HG02840 (cell line): ENCODE measurements at regions not wholly inside any gene's neighbourhood (a gene's known extent, or its start where the extent isn't known, plus 50 kb on each side); places are given as distances from the start of the nearest gene placed in this dataset.
"Not testable (repeated sequence)": the region's sequence is repeated elsewhere in the genome, so short reads cannot be mapped to it uniquely, and the experiment has no call there.

Experiments
- ATAC-seq: cut with Tn5 transposase; IDR thresholded peaks from one replicate; pipeline ENCODE4 v1.9.1; 2021; ENCODE audit warnings: mild to moderate bottlenecking, moderate library complexity, moderate number of reproducible peaks; ENCODE audit not compliant: unreplicated experiment, low FRiP score

DNA sequence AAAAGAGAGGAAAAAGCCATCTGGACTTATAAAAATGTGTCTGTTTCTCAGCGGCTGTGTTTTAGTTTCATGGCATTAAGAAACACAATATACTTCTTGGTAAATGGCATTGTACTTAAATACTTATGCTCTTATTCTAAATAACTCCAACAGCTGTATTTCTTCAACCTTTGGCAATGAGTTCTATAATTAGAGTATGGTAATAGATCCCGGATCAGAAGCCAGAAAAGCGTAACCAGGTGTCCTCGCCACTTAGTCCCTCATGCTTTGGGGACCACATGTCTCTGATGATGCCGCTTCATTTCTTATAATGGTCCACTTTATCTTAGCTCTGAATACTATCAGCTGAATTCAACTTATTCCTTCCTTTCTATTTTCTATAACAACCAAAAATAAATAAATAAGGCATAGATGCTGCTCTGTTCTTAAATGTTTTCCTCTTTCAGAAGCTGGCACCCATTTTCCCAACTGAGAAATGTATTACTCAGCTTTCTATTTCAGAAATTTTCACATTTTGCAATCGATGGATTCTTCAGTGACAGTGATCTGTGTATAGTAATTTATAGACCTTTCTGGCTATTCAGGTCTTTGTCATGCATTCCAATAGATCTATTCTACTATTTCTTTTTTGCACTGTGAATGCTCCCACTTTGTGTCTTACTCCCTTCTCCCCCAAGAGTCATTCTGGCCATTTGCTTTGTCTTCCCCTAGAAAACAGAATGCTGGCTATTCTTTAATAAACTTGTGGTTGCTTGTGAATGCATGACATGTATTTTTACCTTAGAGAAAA lies 87.6 kb upstream of the KBTBD8 start:
- ATAC-seq: no peak

GRCh38 chr3:66912306-66912705 lies 85.8 kb upstream of the KBTBD8 start:
- ATAC-seq: no peak

DNA sequence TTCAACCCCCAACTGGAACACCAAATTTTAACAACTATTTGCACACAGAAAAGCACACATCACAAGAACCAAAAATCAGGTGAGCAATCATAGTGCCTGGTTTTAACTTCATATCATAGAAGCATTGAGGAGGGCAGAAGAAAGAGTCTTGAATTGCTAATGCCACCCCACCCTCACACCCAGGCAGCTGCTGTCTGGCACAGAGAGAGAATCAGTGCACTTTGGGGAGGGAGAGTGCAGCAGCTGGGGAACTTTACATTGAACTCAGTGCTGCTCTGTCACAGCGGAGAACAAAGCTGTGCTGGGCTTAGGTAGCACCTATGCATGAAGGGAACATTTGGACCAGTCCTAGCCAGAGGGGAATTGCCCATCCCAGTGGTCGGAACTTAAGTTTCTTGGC lies 76.0 kb upstream of the KBTBD8 start:
- no peak for ATAC-seq

DNA sequence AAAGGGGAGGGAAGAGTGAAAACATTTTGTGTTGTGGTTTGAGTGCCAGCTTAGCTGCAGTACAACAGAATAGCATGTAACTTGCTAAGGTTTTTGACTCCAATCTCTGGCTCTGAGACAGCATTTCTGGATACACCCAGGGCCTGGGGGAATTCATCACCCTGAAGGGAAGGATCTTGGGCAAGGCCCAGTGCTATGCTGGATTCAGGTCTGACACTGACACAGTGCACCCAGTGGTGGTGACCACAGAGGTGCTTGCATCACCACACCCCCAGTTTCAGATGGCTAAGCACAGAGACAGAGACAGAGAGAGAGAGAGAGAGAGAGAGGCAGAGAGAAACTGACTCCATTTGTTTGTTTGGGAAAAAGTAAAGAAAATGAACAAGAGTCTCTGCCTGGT lies 74.1 kb upstream of the KBTBD8 start:
- no peak for ATAC-seq

DNA sequence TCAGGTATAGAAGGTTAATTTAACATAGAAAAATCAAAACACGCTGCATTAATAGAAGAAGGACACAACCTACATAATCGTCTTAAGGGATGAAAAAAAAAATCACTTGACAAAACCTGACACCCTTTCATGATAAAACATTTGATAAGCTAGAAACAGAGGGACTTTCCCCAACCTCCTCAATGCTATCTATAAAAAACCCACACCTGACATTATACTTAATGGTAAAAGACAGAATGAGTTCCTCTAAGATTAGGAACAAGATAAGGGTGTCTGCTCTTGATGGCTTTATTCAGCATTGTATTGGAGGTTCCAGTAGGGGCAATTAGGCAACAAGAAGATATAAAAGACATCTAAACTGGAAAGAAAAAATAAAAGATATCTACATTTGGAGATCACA lies 69.9 kb upstream of the KBTBD8 start:
- ATAC-seq: no peak

GRCh38 chr3:66931291-66931690 lies 66.8 kb upstream of the KBTBD8 start:
- ATAC-seq: no peak

DNA sequence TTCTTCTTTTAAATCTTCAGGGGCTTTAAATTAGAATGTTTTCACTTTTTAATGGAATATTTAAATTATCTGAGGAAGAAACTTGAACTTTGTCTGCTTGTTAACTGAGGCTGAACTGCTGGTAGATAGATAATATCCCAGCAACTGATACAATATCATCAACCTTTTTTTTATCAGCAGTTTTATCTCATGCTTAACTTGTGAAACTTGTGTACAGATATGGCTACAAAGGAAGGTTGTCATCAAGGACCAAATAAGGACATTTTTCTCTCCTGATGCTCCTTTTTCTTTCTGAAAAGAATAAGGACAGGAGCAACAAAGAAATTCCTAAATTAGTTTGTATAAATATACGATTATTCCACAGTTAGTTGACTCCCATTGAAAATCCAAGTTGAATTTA lies 66.4 kb upstream of the KBTBD8 start:
- no peak for ATAC-seq

DNA sequence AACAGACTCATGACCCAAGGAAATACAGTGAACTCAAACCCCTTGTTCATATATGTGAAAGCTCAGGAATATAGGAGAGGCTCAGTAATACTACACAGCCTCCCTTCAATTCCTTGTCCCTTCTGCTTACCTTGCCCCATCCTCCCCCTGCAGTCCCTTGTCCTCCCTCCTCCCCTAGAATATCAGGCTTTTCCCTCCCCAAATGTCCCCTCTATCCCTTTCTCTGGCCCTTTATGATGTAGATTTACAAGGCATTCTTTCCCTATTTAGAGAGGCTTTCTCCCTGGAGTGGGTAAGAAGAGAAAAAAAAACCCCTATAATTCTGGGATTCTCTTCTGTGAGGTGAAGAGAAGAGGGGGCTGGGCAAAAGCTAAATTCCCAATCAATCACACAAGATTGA lies 64.9 kb upstream of the KBTBD8 start:
- ATAC-seq: no peak

DNA sequence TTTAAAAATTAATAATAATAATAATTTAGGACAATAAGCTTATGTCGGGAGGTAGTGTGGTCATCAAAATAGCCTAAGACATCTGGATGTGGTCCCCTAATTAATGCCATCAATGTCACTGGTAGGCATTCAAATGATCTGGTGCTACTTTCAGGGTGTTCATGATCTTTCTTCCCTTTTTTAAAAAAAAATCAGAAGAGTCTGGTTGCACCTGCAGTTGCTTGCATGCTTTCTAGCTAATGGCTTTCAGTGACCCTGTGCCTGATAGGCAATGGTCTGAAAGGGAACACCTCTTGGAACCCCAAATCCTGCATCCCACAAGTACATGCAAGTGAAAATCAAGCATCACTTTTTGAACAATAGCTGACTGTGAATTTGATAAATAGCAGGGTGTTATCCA lies 64.1 kb upstream of the KBTBD8 start:
- no peak for ATAC-seq

DNA sequence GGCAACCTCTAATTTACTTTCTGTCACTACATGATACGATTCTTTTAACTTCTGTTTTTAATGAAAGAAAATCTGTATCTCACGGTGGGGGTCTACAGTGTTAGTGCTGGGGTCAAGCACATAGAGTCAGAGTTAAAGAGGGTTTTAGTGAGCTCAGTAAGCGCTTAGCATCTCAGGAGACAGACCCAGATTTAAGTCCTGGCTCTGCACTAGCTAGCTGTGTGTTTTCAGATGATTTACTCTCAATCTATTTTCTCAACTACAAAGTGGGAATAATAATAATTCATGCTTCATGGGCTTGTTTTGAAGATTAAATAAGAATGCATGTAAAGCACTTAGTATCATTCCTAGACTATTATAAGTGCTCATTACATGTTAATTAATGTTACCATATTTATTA lies 63.4 kb upstream of the KBTBD8 start:
- no peak for ATAC-seq

DNA sequence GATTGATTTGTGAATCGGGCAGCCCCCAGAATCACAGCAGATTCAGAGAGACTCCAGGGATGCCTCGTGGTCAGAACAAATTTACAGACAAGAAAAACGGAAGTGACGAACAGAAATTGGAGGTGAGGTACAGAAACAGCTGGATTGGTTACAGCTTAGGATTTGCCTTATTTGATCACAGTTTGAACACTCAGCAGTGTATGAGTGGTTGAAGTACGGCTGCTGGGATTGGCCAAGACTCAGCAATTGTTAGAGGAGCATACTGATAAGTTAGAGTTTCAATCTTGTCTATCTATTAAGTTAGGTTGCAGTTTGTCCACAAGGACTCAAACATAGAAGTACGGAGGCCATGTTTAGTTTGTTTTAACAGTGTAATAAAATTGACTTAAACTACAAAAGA lies 61.1 kb upstream of the KBTBD8 start:
- not testable (repeated sequence) for ATAC-seq

DNA sequence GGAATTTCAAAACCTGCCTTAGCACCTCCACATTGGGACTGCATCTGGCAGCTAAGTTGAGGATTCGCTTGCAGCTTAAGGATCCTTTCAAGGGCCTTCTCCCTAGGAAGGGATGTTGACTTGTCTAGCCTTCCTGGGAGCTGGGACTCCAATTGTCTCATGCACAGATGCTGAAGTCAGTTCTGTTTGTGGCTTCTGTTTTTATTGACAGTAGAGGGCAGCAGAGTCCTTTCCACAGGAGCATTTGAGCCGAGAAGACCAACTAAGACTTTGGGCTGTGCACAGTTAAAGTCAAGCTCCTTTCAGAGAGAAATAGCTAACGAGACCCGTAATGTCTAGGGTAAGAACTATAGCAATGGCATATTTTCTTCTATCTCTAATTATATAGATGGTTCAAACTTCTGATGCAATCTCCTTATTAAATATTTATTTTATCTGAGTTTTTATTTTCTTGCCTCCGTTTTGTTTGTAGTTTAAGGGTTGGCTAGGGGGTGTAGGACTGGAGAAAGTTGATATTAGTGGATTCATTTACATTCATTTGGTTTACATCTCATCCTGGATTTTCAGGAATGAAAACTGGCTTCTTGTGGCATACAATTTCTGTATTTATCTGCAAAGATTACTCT lies 59.7 kb upstream of the KBTBD8 start:
- no peak for ATAC-seq

GRCh38 chr3:66948041-66948440 lies 50.1 kb upstream of the KBTBD8 start:
- ATAC-seq: no peak
